T-helper 1 cell treated with Interleukin-12 subunit alpha and Interleukin-12 subunit beta and Interleukin-4 antibody, amounts not matched to agents 30 ng/mL and 1 ng/mL, for 36 hours (primary cell): ENCODE measurements at regions not wholly inside any gene's neighbourhood (a gene's known extent, or its start where the extent isn't known, plus 50 kb on each side); places are given as distances from the start of the nearest gene placed in this dataset.

ENCODE experiments used
- intact Hi-C: fragments of 100-400 bp; cut with micrococcal nuclease; formaldehyde crosslinking; loops from one replicate; pipeline ENCODE4 v1.15.1; 2024

DNA sequence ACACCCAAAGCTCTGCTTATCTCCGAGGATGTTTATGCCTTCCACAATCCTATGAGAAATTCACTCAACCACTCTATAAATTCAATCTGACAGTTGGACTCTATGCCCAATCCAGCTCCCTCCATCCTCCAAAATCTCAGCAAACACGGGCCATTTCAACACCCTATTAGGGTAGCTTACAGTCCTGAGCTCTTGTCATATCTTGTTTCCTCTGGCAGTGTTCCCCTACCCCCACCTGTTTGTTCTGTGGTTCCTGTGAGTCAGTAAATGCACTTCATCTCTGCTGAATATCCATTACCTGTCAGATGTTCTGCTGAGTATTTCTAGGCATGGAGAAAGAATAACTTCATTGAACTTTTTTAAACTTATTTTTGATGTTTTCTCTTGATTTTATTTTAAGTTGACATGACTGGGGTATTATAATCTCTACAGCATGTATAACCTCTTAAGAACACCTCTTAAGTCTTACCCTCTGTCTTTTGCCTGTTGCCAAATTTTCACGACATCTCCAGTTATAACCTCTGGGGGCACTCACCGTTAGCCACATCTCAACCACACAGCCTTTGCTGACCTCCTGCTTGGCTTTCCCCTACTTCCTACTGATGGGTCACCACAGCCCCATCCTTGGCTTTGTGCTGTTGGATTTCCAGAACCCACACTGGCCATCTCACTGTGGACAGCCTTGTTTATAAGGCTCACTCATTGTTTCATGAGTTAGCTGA lies 317.0 kb upstream of the TMPO start:
- intact Hi-C loops, result no loop called here

DNA sequence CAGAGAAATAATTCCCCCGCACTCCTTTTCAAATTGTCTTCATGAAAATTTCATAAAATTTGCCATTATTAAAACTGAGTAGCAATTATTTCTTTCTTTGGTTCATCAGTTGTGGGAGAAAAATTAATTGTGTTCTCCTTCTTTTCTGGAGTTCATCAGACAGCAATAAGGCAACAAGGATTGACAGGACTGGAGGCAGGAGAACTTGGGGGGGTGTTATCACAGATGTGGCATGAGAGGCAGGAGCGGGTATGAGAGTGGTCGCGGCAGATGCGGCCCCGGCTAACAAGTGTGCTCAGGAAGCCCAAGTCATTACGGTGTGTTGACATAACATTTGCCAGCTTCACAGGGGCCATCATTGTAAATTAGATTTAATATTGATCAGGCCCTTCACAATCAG lies 306.6 kb upstream of the TMPO start:
- intact Hi-C loops, result no loop called here

DNA sequence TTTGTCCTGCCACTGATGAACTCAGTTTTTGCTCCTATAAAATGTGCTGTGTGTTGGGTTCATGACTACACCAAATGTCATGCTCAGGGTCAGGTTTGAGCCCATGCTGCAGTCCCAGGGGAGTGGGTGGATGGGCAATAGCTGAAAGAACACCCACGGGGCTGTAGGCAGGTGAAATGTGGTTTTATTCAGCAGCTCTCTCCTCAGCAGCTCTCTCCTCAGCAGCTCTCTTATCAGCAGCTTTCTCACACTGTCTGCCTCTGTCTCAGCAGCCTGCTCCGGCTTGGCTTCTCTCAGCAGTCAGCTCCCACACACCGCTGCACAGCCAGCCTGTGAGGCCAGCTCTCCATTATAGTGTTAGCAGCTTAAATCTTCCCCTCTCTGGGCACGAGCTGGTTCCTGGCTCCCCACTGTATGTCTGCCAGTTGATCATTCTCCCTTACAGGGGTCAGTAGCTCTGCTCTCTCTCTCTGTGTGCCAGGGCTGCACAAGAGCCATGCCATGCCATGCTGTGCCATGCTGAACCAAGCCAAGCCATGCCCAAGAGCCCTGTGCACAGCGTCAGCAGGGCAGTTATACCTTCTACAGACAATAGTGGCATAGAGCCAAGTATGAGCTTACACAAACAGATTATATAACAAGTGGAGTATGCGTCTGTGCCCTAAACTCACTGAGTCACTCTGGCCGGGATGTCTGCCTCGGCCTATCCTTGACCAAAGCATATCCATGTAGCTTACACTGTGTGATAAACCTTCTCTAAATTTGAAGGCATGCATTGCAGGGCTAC lies 303.3 kb upstream of the TMPO start:
- intact Hi-C loops, result no loop called here

- intact Hi-C loops, result no loop called here
Measured at GRCh38 chr12:98213556-98213955, 301.8 kb upstream of the TMPO start.

GRCh38 chr12:98217257-98217656 lies 298.1 kb upstream of the TMPO start:
- intact Hi-C loops, result no loop called here

- intact Hi-C loops, result no loop called here
Measured at GRCh38 chr12:98220636-98221035, 294.8 kb upstream of the TMPO start.

DNA sequence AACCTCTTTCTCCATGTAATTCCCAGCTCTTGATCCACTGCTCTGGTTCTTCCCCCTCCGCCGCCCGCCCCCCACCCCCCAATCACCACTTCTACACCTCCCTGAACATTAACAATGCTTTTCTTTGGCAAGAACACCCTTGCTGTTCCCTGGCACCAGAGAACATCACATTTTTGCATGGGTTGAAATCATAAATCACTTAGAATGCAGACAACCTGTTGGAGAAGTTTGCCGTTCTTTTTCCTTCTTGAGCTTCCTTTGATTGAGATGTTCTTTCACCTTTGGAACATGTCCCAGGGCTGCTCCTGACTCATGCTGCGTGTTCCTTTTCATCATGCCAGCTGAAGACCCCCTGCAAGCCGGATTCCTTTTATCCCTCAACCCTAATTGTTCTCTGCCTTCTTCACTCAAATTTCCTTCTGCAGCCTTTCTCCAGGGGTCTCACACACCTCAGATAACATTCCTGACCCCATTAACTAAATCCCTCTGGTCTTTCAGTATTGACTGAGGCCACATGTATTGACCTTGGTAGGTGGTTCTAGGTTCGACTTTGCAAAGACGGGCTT lies 294.1 kb upstream of the TMPO start:
- intact Hi-C loops, result no loop called here

DNA sequence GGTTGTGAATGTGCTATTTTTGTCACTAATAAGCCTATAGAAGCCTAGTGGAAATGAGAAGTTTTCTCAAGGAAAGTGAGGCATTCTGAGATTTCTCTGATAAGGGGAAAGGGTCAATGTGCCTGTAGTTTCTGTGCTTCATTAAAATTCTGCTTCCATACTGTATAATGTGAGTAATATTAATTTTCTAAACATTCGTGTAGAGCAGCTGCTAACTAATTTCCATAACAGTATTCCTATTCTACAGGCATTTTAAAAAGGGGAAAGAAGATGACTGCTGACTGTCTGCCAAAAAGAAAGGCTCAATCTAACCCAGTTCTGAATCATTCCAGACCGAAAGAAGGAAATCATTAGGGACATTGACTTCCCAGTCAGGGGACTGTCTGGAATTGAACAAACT lies 293.3 kb upstream of the TMPO start:
- intact Hi-C loops, result no loop called here

- intact Hi-C loops, result no loop called here
Measured at GRCh38 chr12:98224584-98225221, 290.7 kb upstream of the TMPO start.

DNA sequence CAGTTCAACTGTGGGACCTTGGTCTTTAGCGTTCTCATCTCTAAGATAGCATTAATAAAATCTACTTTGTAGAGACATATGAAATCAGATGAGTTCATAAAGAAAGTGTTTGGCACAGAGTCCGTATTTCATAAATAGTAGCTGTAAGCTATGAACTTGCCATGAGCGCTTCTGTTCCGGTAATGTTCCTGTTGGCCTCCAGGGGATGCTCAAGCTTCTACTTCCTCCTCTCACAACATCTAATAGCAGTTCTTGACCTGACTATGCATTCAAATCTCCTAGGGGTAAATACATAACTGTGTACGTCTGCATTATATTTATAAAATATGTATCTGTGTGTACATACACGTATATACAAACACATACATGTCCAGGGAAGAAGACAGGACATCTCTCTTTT lies 288.2 kb upstream of the TMPO start:
- intact Hi-C loops, result loop anchor here (1.0 kb wide), 2 partner anchors 146 to 170 kb away; no protein-coding TSS in a partner anchor

DNA sequence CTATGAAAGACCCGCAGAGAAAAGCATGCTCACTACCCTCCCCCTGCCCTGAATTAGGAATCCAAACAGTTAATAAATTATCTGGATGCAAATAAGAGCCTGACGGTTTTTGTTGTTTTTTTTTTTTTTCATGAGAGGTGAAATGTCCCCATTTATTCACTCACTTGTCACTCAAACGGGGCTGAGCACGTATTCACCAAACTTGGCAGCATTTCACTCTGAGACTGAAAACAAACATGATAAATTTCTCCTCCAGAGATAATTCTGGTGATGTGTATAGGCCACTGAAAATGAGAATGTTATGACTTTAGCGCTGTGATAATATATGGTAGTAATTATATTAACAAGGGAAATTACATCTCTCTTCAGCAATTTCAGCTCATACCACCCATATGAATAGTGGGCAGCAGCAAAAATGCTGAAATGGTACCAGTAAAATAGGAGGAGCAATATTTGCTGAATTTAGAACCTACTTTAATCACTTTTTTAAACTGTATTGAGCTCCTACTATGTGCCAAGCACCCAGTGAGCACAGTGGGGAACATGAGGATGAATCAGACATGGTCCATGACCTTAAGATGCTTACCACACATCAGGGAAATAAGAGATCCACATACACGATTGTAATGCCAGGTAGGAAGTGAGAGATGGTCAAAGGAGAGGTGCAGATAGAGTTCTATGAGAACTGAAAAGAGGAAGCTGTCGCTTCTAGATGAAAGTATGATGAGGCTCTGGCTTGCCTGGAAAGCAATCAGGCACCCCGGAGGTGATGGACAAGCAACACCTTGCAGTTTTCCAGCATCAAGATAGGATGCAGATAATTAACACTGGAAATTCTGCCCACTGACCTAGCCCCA lies 286.5 kb upstream of the TMPO start:
- intact Hi-C loops, result no loop called here

- intact Hi-C loops, result no loop called here
Measured at GRCh38 chr12:98229540-98229924, 285.9 kb upstream of the TMPO start.

- intact Hi-C loops, result no loop called here
Measured at GRCh38 chr12:98232753-98233390, 282.5 kb upstream of the TMPO start.

GRCh38 chr12:98235301-98235700 lies 280.1 kb upstream of the TMPO start:
- intact Hi-C loops, result no loop called here

- intact Hi-C loops, result no loop called here
Measured at GRCh38 chr12:98238515-98239130, 276.8 kb upstream of the TMPO start.

- intact Hi-C loops, result no loop called here
Measured at GRCh38 chr12:98243190-98243589, 272.2 kb upstream of the TMPO start.

GRCh38 chr12:98244136-98244535 lies 271.3 kb upstream of the TMPO start:
- intact Hi-C loops, result no loop called here

- intact Hi-C loops, result no loop called here
Measured at GRCh38 chr12:98253207-98254037, 262.0 kb upstream of the TMPO start.

DNA sequence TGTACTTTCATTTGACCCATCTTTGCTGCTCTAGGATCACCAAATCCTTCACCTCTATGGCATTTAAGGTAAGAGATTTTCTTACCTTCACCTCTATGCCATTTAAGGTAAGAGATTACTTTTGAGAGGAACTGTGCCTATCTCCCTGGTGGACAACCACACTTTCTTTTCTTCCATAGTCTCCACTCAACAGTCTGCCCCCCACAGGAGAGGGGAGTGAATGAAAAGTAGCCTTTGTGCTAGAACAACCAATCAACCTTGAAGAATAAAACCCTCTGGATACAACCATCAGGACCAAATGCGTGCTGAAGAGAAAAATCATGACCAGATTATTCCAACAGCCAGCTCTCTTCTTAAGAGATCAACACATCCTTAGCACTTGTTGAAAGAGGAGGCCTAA lies 258.6 kb upstream of the TMPO start:
- intact Hi-C loops, result no loop called here
